ENCODE measurements at regions not wholly inside any gene's neighbourhood (a gene's known extent, or its start where the extent isn't known, plus 50 kb on each side); places are given as distances from the start of the nearest gene placed in this dataset.

DNA sequence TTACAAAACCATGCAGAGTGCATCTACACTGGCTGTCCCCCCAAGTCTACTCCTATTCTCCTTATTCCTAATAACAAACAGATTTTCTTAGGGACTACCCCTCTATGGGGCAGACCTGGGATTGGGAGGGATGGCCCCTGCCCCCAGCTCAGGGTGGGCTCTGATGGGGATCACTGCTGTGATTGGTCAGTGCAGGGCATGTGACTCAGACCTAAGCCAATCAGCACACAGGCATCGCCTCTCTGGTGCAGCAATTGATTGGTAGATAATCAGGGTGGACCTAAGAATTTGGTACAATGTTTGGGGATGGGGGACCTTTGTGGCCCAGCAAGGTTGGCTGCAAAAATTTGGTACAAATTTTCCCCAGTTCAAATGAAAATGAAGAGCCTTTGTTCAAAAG is 57.2 kb upstream of the SHANK2 start:
- H3K9me3 ChIP-seq (ENCODE audit: low read length) = no peaks in the 10 kb centered on the region
- H3K36me3 ChIP-seq (ENCODE audit: insufficient read depth, low read length) = no peaks in the 10 kb centered on the region
- H3K27ac ChIP-seq (ENCODE audit: low read length) = no peak overlapping the region
- no peaks in the 10 kb centered on the region for H3K79me2 ChIP-seq (replicated peaks; ENCODE audit: insufficient read depth, low read length)
- no peaks in the 10 kb centered on the region for H3F3A ChIP-seq (ENCODE audit: insufficient read depth, low read length, poor library complexity, severe bottlenecking)
- no peak overlapping the region for H3K4me3 ChIP-seq (ENCODE audit: low read length)
- no peak overlapping the region for H2AFZ ChIP-seq (ENCODE audit: low read depth, low read length)
- TF ChIP-seq EP300 (conservative IDR thresholded peaks at IDR 0.05; ENCODE audit: poor library complexity, severe bottlenecking) = no peak
- TF ChIP-seq, protein P1, sequence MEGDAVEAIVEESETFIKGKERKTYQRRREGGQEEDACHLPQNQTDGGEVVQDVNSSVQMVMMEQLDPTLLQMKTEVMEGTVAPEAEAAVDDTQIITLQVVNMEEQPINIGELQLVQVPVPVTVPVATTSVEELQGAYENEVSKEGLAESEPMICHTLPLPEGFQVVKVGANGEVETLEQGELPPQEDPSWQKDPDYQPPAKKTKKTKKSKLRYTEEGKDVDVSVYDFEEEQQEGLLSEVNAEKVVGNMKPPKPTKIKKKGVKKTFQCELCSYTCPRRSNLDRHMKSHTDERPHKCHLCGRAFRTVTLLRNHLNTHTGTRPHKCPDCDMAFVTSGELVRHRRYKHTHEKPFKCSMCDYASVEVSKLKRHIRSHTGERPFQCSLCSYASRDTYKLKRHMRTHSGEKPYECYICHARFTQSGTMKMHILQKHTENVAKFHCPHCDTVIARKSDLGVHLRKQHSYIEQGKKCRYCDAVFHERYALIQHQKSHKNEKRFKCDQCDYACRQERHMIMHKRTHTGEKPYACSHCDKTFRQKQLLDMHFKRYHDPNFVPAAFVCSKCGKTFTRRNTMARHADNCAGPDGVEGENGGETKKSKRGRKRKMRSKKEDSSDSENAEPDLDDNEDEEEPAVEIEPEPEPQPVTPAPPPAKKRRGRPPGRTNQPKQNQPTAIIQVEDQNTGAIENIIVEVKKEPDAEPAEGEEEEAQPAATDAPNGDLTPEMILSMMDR (IDR thresholded peaks at IDR 0.05; ENCODE audit: poor library complexity, severe bottlenecking) = no peak
- no peak for TF ChIP-seq TAF1 (IDR thresholded peaks at IDR 0.05; ENCODE audit: low read depth)
- no peak for TF ChIP-seq MXI1 (conservative IDR thresholded peaks at IDR 0.05; ENCODE audit: poor library complexity, severe bottlenecking)
- no peak for TF ChIP-seq EZH2 (IDR thresholded peaks at IDR 0.05; ENCODE audit: borderline replicate concordance, insufficient read depth, low read length, poor library complexity, severe bottlenecking)
- TF ChIP-seq, protein P2, sequence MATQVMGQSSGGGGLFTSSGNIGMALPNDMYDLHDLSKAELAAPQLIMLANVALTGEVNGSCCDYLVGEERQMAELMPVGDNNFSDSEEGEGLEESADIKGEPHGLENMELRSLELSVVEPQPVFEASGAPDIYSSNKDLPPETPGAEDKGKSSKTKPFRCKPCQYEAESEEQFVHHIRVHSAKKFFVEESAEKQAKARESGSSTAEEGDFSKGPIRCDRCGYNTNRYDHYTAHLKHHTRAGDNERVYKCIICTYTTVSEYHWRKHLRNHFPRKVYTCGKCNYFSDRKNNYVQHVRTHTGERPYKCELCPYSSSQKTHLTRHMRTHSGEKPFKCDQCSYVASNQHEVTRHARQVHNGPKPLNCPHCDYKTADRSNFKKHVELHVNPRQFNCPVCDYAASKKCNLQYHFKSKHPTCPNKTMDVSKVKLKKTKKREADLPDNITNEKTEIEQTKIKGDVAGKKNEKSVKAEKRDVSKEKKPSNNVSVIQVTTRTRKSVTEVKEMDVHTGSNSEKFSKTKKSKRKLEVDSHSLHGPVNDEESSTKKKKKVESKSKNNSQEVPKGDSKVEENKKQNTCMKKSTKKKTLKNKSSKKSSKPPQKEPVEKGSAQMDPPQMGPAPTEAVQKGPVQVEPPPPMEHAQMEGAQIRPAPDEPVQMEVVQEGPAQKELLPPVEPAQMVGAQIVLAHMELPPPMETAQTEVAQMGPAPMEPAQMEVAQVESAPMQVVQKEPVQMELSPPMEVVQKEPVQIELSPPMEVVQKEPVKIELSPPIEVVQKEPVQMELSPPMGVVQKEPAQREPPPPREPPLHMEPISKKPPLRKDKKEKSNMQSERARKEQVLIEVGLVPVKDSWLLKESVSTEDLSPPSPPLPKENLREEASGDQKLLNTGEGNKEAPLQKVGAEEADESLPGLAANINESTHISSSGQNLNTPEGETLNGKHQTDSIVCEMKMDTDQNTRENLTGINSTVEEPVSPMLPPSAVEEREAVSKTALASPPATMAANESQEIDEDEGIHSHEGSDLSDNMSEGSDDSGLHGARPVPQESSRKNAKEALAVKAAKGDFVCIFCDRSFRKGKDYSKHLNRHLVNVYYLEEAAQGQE (IDR thresholded peaks at IDR 0.05; ENCODE audit: borderline replicate concordance) = no peak
- no peak for TF ChIP-seq SMC3 (conservative IDR thresholded peaks at IDR 0.05; ENCODE audit: poor library complexity)
- no peak for TF ChIP-seq RAD21 (conservative IDR thresholded peaks at IDR 0.05)
- no peak for TF ChIP-seq POLR2AphosphoS5 (IDR thresholded peaks at IDR 0.05)
- no peak overlapping the region for H3K4me2 ChIP-seq (ENCODE audit: low read length)
- no peaks in the 10 kb centered on the region for H4K20me1 ChIP-seq (ENCODE audit: insufficient read depth)
- H3K9ac ChIP-seq (ENCODE audit: low read length) = no peak overlapping the region
- H3K9me2 ChIP-seq (ENCODE audit: insufficient read depth, low read length) = no peaks in the 10 kb centered on the region
- no peaks in the 10 kb centered on the region for H3K27me3 ChIP-seq (ENCODE audit: insufficient read depth, low read depth, low read length)

DNA sequence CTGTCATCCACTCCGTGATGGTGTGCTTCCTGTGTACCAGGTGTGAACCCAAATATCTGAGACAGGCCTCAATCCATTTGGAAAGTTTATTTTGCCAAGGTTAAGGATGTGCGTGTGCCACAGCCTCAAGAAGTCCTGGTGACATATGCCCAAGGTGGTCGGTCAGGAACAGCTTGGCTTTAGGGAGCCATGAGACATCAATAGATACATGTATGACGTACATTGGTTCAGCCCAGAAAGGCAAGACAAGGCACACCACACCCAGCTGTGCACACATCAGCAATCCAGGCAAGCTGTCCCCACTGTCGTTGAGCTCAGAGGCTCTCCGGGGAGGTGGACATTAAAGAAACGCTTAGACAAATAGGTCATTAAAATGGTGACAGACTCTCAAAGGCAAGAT is 56.8 kb upstream of the SHANK2 start:
- Histone ChIP-seq H3K27me3 (ENCODE audit: insufficient read depth, low read depth, low read length) (no peaks in the 10 kb centered on the region), H3K4me3 (ENCODE audit: low read length) (no peak overlapping the region), H3K9me2 (ENCODE audit: insufficient read depth, low read length) (no peaks in the 10 kb centered on the region), H3K27ac (ENCODE audit: low read length) (no peak overlapping the region), H3K36me3 (ENCODE audit: insufficient read depth, low read length) (no peaks in the 10 kb centered on the region), H3F3A (ENCODE audit: insufficient read depth, low read length, poor library complexity, severe bottlenecking) (no peaks in the 10 kb centered on the region), H2AFZ (ENCODE audit: low read depth, low read length) (no peak overlapping the region), H3K4me2 (ENCODE audit: low read length) (no peak overlapping the region), H3K9ac (ENCODE audit: low read length) (no peak overlapping the region), H4K20me1 (ENCODE audit: insufficient read depth) (no peaks in the 10 kb centered on the region), H3K9me3 (ENCODE audit: low read length) (no peaks in the 10 kb centered on the region), H3K79me2 (replicated peaks; ENCODE audit: insufficient read depth, low read length) (no peaks in the 10 kb centered on the region)
- TF ChIP-seq, protein P2 (IDR thresholded peaks at IDR 0.05; ENCODE audit: borderline replicate concordance) = no peak
- TF ChIP-seq MXI1 (conservative IDR thresholded peaks at IDR 0.05; ENCODE audit: poor library complexity, severe bottlenecking) (no peak), EP300 (conservative IDR thresholded peaks at IDR 0.05; ENCODE audit: poor library complexity, severe bottlenecking) (no peak), RAD21 (conservative IDR thresholded peaks at IDR 0.05) (no peak), EZH2 (IDR thresholded peaks at IDR 0.05; ENCODE audit: borderline replicate concordance, insufficient read depth, low read length, poor library complexity, severe bottlenecking) (no peak), SMC3 (conservative IDR thresholded peaks at IDR 0.05; ENCODE audit: poor library complexity) (no peak), POLR2AphosphoS5 (IDR thresholded peaks at IDR 0.05) (no peak), TAF1 (IDR thresholded peaks at IDR 0.05; ENCODE audit: low read depth) (no peak)
- TF ChIP-seq, protein P1 (IDR thresholded peaks at IDR 0.05; ENCODE audit: poor library complexity, severe bottlenecking) = no peak
